H1 (cell line): ENCODE measurements at regions not wholly inside any gene's neighbourhood (a gene's known extent, or its start where the extent isn't known, plus 50 kb on each side); places are given as distances from the start of the nearest gene placed in this dataset.

Experiments used
- CBX5 ChIP-seq: fragments of 300-800, 300-1000 bp; sonication (generic); IDR thresholded peaks from 2 replicates; pipeline ENCODE4 v1.7.1; 2016; ENCODE audit warnings: antibody characterized with exemption, low read length, low read depth
- SP4 ChIP-seq: IDR thresholded peaks from 2 replicates; pipeline ENCODE4 v1.6.1; 2012; ENCODE audit warnings: low read length, inconsistent platforms
- TAF1 ChIP-seq: IDR thresholded peaks from 2 replicates; pipeline ENCODE4 v1.6.1; 2011; ENCODE audit warnings: mild to moderate bottlenecking, low read depth, low read length
- TF ChIP-seq, protein P1 (sequence below): IDR thresholded peaks from 2 replicates; pipeline ENCODE4 v1.6.1; 2011; ENCODE audit warnings: low read length, improper control_type of control experiment

DNA sequence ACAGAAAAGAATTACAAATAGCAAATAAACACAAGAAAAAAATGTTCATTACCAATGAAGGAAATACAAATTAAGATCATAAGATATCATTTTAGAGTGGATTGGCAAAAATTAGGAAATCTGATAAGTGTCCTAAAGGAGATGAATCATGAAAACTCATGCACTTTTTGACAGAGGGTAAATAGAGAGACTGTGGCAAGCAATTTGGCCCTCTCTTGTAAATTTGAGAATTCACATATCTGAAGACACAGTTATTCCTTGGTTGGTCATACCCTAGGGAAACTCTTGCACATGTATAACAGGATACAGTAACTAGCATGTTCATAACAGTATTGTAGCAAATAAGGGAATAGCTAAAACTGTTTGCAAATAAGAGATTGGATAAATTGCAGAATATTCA lies 246.0 kb upstream of the GADL1 start (continued):
- TF ChIP-seq TAF1 (no peak), SP4 (no peak), CBX5 (no peak)
- TF ChIP-seq, protein P1, sequence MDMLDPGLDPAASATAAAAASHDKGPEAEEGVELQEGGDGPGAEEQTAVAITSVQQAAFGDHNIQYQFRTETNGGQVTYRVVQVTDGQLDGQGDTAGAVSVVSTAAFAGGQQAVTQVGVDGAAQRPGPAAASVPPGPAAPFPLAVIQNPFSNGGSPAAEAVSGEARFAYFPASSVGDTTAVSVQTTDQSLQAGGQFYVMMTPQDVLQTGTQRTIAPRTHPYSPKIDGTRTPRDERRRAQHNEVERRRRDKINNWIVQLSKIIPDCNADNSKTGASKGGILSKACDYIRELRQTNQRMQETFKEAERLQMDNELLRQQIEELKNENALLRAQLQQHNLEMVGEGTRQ = no peak
